ENCODE measurements at regions not wholly inside any gene's neighbourhood (a gene's known extent, or its start where the extent isn't known, plus 50 kb on each side); places are given as distances from the start of the nearest gene placed in this dataset.

DNA sequence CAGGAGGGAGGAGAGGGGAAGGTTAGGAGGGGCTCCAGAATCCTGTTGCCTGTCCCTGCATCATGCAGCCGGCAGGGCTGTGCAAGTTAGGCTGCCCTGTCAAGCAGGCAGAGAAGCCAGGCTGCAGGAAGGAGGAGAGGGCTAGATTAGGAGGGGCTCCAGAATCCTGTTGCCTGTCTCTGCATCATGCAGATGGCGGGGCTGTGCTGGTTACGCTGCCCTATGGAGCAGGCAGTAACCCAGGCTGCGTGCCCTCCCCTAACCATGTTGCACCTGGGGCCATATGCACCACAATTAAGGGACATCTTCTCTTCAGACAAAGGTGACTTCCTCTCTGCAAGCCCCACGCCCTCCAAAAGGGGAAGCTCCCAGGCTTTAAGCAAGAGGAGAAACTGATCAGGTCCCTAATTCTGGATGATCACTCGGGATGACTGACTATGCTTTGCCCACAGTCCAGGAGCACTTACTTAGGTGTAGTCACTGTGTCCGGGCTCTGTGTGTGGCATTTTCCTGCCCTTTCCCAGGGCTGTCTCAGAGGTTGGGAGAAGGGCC lies 457.4 kb downstream of the SETD4 start:
- TF ChIP-seq CTCF (IDR thresholded peaks at IDR 0.05): no peak
- intact Hi-C loops (cut with micrococcal nuclease): no loop called here
- H3K27ac ChIP-seq (ENCODE audit: low read depth in 1 of 2, low read length in 2 of 2): no peak overlapping the region
- WGBS (ENCODE audit: insufficient coverage): 62% methylated on average over 5 of the region's 7 CpGs
- no peak overlapping the region for H3K27ac Mint-ChIP-seq
- H3K27me3 Mint-ChIP-seq (ENCODE audit: low read depth in 3 of 3): peaks cover 0 to 6% (median 6%) of the 10 kb centered on the region in 3 donors
- peak in 2 of 3 donors; percentile 4 to 8 for DNase-seq
- no peak overlapping the region for H3K9ac ChIP-seq (ENCODE audit: insufficient read depth, low read length, poor library complexity, severe bottlenecking)
- H3K4me1 ChIP-seq (ENCODE audit: control insufficient read depth in 1 of 2, insufficient read depth in 2 of 2, low read length in 2 of 2): peaks cover 0 to 5% of the 10 kb centered on the region in 2 donors
- no peak overlapping the region for H3K4me3 ChIP-seq (replicated peaks in 1 of 3; ENCODE audit: low read depth in 2 of 3, low read length in 3 of 3)
- H3K79me2 ChIP-seq (ENCODE audit: insufficient read depth, low read length): no peaks in the 10 kb centered on the region
- no peaks in the 10 kb centered on the region for H4K20me1 ChIP-seq (ENCODE audit: insufficient read depth, low read length)
- H3K4me1 Mint-ChIP-seq: peaks cover 6% of the 10 kb centered on the region
- no peak overlapping the region for H3K4me2 ChIP-seq (replicated peaks; ENCODE audit: extremely low read depth, low read length, poor library complexity, severe bottlenecking)
- H3K36me3 Mint-ChIP-seq: no peaks in the 10 kb centered on the region
- H3K27me3 ChIP-seq (ENCODE audit: control insufficient read depth in 2 of 2, insufficient read depth in 2 of 2, low read length in 2 of 2): no peaks in the 10 kb centered on the region
- H2AFZ ChIP-seq (ENCODE audit: insufficient read depth, low read depth, low read length, poor library complexity, severe bottlenecking): no peak overlapping the region
- H3K9me3 ChIP-seq (replicated peaks in 1 of 2; ENCODE audit: control insufficient read depth in 1 of 2, insufficient read depth in 1 of 2, low read length in 2 of 2): no peaks in the 10 kb centered on the region
- peaks cover 0 to 6% (median 0%) of the 10 kb centered on the region in 7 donors for H3K9me3 Mint-ChIP-seq
- H3K4me3 Mint-ChIP-seq: no peak overlapping the region
- no peaks in the 10 kb centered on the region for H3K36me3 ChIP-seq (replicated peaks in 1 of 2; ENCODE audit: control insufficient read depth in 1 of 2, insufficient read depth in 2 of 2, low read length in 2 of 2)

GRCh38 chr21:35601211-35601610 lies 459.1 kb downstream of the SETD4 start:
- intact Hi-C loops (cut with micrococcal nuclease): no loop called here

More at GRCh38 chr21:35601211-35601610, 459.1 kb downstream of the SETD4 start:
- no peaks in the 10 kb centered on the region for H3K79me2 ChIP-seq (ENCODE audit: insufficient read depth, low read length)
- H3K9me3 Mint-ChIP-seq: no peaks in the 10 kb centered on the region
- H3K9me3 ChIP-seq (replicated peaks in 1 of 2; ENCODE audit: control insufficient read depth in 1 of 2, insufficient read depth in 1 of 2, low read length in 2 of 2): no peaks in the 10 kb centered on the region
- WGBS (ENCODE audit: insufficient coverage): 92% methylated on average over 2 of the region's 4 CpGs
- peaks cover 6% of the 10 kb centered on the region for H3K4me1 Mint-ChIP-seq
- no peaks in the 10 kb centered on the region for H3K36me3 ChIP-seq (replicated peaks in 1 of 2; ENCODE audit: control insufficient read depth in 1 of 2, insufficient read depth in 2 of 2, low read length in 2 of 2)
- H3K27ac ChIP-seq (ENCODE audit: low read depth in 1 of 2, low read length in 2 of 2): no peak overlapping the region
- H3K4me3 Mint-ChIP-seq: no peak overlapping the region
- no peak for DNase-seq
- no peak overlapping the region for H3K27ac Mint-ChIP-seq
- no peak overlapping the region for H2AFZ ChIP-seq (ENCODE audit: insufficient read depth, low read depth, low read length, poor library complexity, severe bottlenecking)
- no peaks in the 10 kb centered on the region for H3K36me3 Mint-ChIP-seq
- no peak for TF ChIP-seq CTCF (IDR thresholded peaks at IDR 0.05)
- no peaks in the 10 kb centered on the region for H3K27me3 ChIP-seq (ENCODE audit: control insufficient read depth in 2 of 2, insufficient read depth in 2 of 2, low read length in 2 of 2)
- peaks cover 0 to 5% of the 10 kb centered on the region in 2 donors for H3K4me1 ChIP-seq (ENCODE audit: control insufficient read depth in 1 of 2, insufficient read depth in 2 of 2, low read length in 2 of 2)
- peaks cover 0 to 8% (median 6%) of the 10 kb centered on the region in 3 donors for H3K27me3 Mint-ChIP-seq (ENCODE audit: low read depth in 3 of 3)
- no peak overlapping the region for H3K4me3 ChIP-seq (replicated peaks in 1 of 3; ENCODE audit: low read depth in 2 of 3, low read length in 3 of 3)
- H4K20me1 ChIP-seq (ENCODE audit: insufficient read depth, low read length): no peaks in the 10 kb centered on the region
- H3K9ac ChIP-seq (ENCODE audit: insufficient read depth, low read length, poor library complexity, severe bottlenecking): no peak overlapping the region
- no peak overlapping the region for H3K4me2 ChIP-seq (replicated peaks; ENCODE audit: extremely low read depth, low read length, poor library complexity, severe bottlenecking)

Measured in CD14-positive monocyte (primary cell).